ENCODE measurements at regions not wholly inside any gene's neighbourhood (a gene's known extent, or its start where the extent isn't known, plus 50 kb on each side); places are given as distances from the start of the nearest gene placed in this dataset.

DNA sequence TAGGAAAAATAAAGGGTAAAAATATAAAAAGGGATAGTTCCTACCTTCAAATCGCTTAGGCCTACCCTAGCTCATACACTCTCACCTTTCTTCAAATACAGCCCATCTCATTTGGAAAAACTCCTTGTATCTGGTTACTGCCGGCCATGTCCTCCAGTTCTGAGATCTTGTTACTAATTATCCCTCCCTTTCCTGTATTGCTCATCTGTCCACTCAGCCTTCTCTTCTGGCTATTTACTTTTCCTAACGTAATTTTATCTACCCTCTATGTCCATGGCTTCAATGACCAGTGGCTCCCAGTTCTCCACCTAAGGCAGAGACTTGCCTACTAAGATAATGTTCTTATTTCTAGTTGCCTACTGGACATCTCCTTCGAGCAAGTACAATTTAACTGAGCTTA lies 342.9 kb upstream of the ACVR2A start:
- Histone ChIP-seq H3K27me3 (ENCODE audit: insufficient read depth, low read depth, severe bottlenecking) (no peaks in the 10 kb centered on the region), H3K9me3 (ENCODE audit: severe bottlenecking) (no peaks in the 10 kb centered on the region), H3K4me3 (ENCODE audit: low read depth, low read length) (no peak overlapping the region), H3K27ac (no peak overlapping the region), H3K36me3 (no peaks in the 10 kb centered on the region)
- TF ChIP-seq CTCF (IDR thresholded peaks at IDR 0.05; ENCODE audit: low read depth, low read length) = no peak
- DNase-seq = no peak

GRCh38 chr2:147500819-147501395 lies 343.9 kb upstream of the ACVR2A start:
- Histone ChIP-seq H3K27ac (no peak overlapping the region), H3K36me3 (no peaks in the 10 kb centered on the region), H3K9me3 (ENCODE audit: severe bottlenecking) (no peaks in the 10 kb centered on the region), H3K27me3 (ENCODE audit: insufficient read depth, low read depth, severe bottlenecking) (no peaks in the 10 kb centered on the region), H3K4me3 (ENCODE audit: low read depth, low read length) (no peak overlapping the region)
- no peak for DNase-seq
- TF ChIP-seq CTCF (IDR thresholded peaks at IDR 0.05; ENCODE audit: low read depth, low read length) = no peak

DNA sequence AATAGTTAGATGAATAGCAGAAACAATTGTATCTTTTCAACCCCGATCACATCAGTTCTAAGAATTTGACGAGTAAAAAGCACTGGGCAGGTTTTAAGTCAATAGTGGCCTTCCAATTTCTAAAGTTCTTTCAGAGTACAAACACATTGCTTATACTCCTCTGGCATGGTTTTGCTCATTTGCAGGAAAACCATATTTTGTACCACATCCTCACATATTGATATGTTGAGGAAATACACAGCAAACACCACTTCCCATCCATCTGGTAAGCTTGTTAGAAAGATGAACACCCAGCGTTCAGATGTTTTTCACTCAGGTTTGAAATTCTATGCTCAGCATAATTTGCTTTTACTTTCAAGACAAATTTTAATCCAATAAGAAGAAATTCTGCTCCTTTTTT lies 344.6 kb upstream of the ACVR2A start:
- Histone ChIP-seq H3K4me3 (ENCODE audit: low read depth, low read length) (no peak overlapping the region), H3K9me3 (ENCODE audit: severe bottlenecking) (no peaks in the 10 kb centered on the region), H3K27me3 (ENCODE audit: insufficient read depth, low read depth, severe bottlenecking) (no peaks in the 10 kb centered on the region), H3K36me3 (no peaks in the 10 kb centered on the region), H3K27ac (no peak overlapping the region)
- TF ChIP-seq CTCF (IDR thresholded peaks at IDR 0.05; ENCODE audit: low read depth, low read length) = no peak
- DNase-seq = no peak

- no peak for DNase-seq
- no peaks in the 10 kb centered on the region for H3K27me3 ChIP-seq (ENCODE audit: insufficient read depth, low read depth, severe bottlenecking)
- H3K27ac ChIP-seq = no peak overlapping the region
- no peak overlapping the region for H3K4me3 ChIP-seq (ENCODE audit: low read depth, low read length)
- H3K9me3 ChIP-seq (ENCODE audit: severe bottlenecking) = no peaks in the 10 kb centered on the region
- no peak for TF ChIP-seq CTCF (IDR thresholded peaks at IDR 0.05; ENCODE audit: low read depth, low read length)
- H3K36me3 ChIP-seq = no peaks in the 10 kb centered on the region
Observed at GRCh38 chr2:147499785-147500184, 345.0 kb upstream of the ACVR2A start.

- no peak for DNase-seq
- Histone ChIP-seq H3K36me3 (no peaks in the 10 kb centered on the region), H3K9me3 (ENCODE audit: severe bottlenecking) (no peaks in the 10 kb centered on the region), H3K4me3 (ENCODE audit: low read depth, low read length) (no peak overlapping the region), H3K27ac (no peak overlapping the region), H3K27me3 (ENCODE audit: insufficient read depth, low read depth, severe bottlenecking) (no peaks in the 10 kb centered on the region)
- TF ChIP-seq CTCF (IDR thresholded peaks at IDR 0.05; ENCODE audit: low read depth, low read length) = no peak
Observed at GRCh38 chr2:147495734-147496133, 349.1 kb upstream of the ACVR2A start.

GRCh38 chr2:147492471-147492870 lies 352.4 kb upstream of the ACVR2A start:
- no peak for TF ChIP-seq CTCF (IDR thresholded peaks at IDR 0.05; ENCODE audit: low read depth, low read length)
- H3K36me3 ChIP-seq = no peaks in the 10 kb centered on the region
- no peaks in the 10 kb centered on the region for H3K9me3 ChIP-seq (ENCODE audit: severe bottlenecking)

More at GRCh38 chr2:147492471-147492870, 352.4 kb upstream of the ACVR2A start:
- H3K27me3 ChIP-seq (ENCODE audit: insufficient read depth, low read depth, severe bottlenecking) = no peaks in the 10 kb centered on the region
- H3K4me3 ChIP-seq (ENCODE audit: low read depth, low read length) = no peak overlapping the region
- no peak for DNase-seq
- no peak overlapping the region for H3K27ac ChIP-seq

Measured in WERI-Rb-1 (cell line).